ENCODE measurements at regions not wholly inside any gene's neighbourhood (a gene's known extent, or its start where the extent isn't known, plus 50 kb on each side); places are given as distances from the start of the nearest gene placed in this dataset.

GRCh38 chr2:181172676-181173075, 192.3 kb downstream of the UBE2E3 start:
- H3K4me1 ChIP-seq (ENCODE audit: control insufficient read depth, insufficient read depth, low read length) = peaks cover 2% of the 10 kb centered on the region; the same call in 1 of the 2 replicates
- no peak overlapping the region for H2BK15ac ChIP-seq (ENCODE audit: low read depth, low read length)
- H3K56ac ChIP-seq (ENCODE audit: extremely low read depth, insufficient read depth, low read length) = no peak overlapping the region
- H4K20me1 ChIP-seq (ENCODE audit: insufficient read depth, low read length) = no peaks in the 10 kb centered on the region
- no peak for ATAC-seq (ENCODE audit: low read depth)
- H2BK120ac ChIP-seq (ENCODE audit: low read depth, low read length) = no peak overlapping the region
- H3K27ac ChIP-seq (ENCODE audit: insufficient read depth, low read length) = no peak overlapping the region
- no peak overlapping the region for H3K23ac ChIP-seq (ENCODE audit: low read depth, low read length)
- no peak overlapping the region for H4K8ac ChIP-seq (ENCODE audit: low read depth in 2 of 2, low read length in 2 of 2)
- H3K9me1 ChIP-seq (ENCODE audit: insufficient read depth, low read length) = no peaks in the 10 kb centered on the region
- no peaks in the 10 kb centered on the region for H3K9me3 ChIP-seq (ENCODE audit: control insufficient read depth, insufficient read depth, low read length)
- no peak overlapping the region for H2BK20ac ChIP-seq (ENCODE audit: low read depth, low read length)
- H2BK5ac ChIP-seq (ENCODE audit: low read depth, low read length, poor library complexity, severe bottlenecking) = no peak overlapping the region
- H3K14ac ChIP-seq (replicated peaks; ENCODE audit: low read depth, low read length) = no peak overlapping the region
- H3K79me1 ChIP-seq (ENCODE audit: low read depth in 1 of 2, low read length in 2 of 2) = no peaks in the 10 kb centered on the region
- no peaks in the 10 kb centered on the region for H3K27me3 ChIP-seq (ENCODE audit: control insufficient read depth, insufficient read depth, low read length)
- no peak overlapping the region for H2AFZ ChIP-seq (replicated peaks; ENCODE audit: low read length, poor library complexity)
- H4K91ac ChIP-seq (ENCODE audit: insufficient read depth, low read depth, low read length) = no peak overlapping the region
- intact Hi-C loops (cut with micrococcal nuclease) (no loop called here), dilution Hi-C loops (cut with HindIII; ENCODE audit: low sequenced_read_pairs, unreplicated experiment) (no loop called here), in situ Hi-C loops (cut with MboI; ENCODE audit: low sequenced_read_pairs) (no loop called here)
- H4K5ac ChIP-seq (ENCODE audit: low read depth, low read length) = no peak overlapping the region
- no peaks in the 10 kb centered on the region for H3K36me3 ChIP-seq (ENCODE audit: control insufficient read depth, insufficient read depth, low read length)
- H3K4me2 ChIP-seq (ENCODE audit: low read depth, low read length) = no peak overlapping the region
- no peak overlapping the region for H3K18ac ChIP-seq (ENCODE audit: low read depth, low read length)
- TF ChIP-seq CHD1 (IDR thresholded peaks at IDR 0.05; ENCODE audit: low read depth, low read length) (no peak), MXI1 (IDR thresholded peaks at IDR 0.05; ENCODE audit: borderline replicate concordance, low read depth, low read length) (no peak), USF2 (IDR thresholded peaks at IDR 0.05; ENCODE audit: low read depth, low read length) (no peak)
- H3K9ac ChIP-seq (ENCODE audit: low read depth, low read length) = no peak overlapping the region
- H2AK9ac ChIP-seq (replicated peaks; ENCODE audit: low read depth, low read length, poor library complexity) = no peak overlapping the region
- no peak overlapping the region for H3K4ac ChIP-seq (ENCODE audit: low read depth, low read length)
- BruUV-seq (replicated peaks) = no TSS peak
- POLR2A ChIA-PET (ENCODE audit: unreplicated experiment) = no interaction called here
- H3K4me3 ChIP-seq (ENCODE audit: insufficient read depth, low read depth, low read length) = no peak overlapping the region
- no CpG with 5 or more reads among the region's 3 CpGs for WGBS, 2 experiments (ENCODE audit: extremely low coverage in 2 of 2, insufficient read length in 1 of 2)
- H2AK5ac ChIP-seq (ENCODE audit: low read depth, low read length) = no peak overlapping the region
- no peak for DNase-seq
- CTCF ChIA-PET = no interaction called here
